C1 segment of cervical spinal cord (tissue), 14 donors: ENCODE measurements at regions not wholly inside any gene's neighbourhood (a gene's known extent, or its start where the extent isn't known, plus 50 kb on each side); places are given as distances from the start of the nearest gene placed in this dataset.

Experiments used
- DNase-seq, 14 donors: peaks; one replicate each; lab custom pipeline; 2025; lab: John Stamatoyannopoulos, UW

- no peak for DNase-seq
Observed at GRCh38 chr2:34115076-34115475, 516.0 kb upstream of the FAM98A start.

- no peak for DNase-seq
Observed at GRCh38 chr2:34112161-34112560, 513.1 kb upstream of the FAM98A start.

- no peak for DNase-seq
Observed at GRCh38 chr2:34110392-34110791, 511.3 kb upstream of the FAM98A start.

- no peak for DNase-seq
Observed at GRCh38 chr2:34107811-34108210, 508.7 kb upstream of the FAM98A start.

DNA sequence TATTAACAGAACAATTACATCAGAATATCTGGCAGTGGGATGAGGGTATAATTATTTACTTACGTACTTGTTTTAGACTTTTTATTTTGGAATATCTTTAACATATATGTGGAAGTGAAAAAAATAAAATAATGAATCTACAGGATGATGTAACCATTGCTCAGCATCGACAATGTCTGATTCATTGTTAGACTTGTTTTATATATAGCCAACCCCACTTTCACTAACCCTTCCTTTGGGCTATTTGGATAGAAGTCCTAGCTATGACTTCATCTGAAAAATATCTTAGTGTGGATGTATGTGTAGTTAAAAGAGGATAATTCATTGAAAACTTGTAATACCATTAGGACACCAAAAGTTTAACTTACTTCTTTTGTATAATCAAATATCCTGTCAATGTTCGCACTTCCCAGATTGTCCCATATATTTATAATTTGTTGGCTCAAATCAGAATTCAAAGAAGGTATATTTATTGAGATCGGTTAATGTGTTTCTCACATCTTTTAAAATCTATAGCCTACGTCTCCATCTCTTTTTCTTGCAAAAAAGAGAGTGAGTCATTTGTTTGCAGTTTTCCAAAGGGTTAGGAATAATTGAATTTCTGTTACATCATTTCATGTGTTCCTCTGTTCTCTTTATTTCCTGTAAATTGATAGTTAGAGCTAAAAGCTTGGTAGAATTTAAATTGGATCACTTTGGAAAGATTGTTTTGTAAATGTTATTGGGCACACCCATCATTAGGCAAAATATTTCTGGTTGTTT lies 506.1 kb upstream of the FAM98A start:
- no peak for DNase-seq

GRCh38 chr2:34104601-34105000 lies 505.5 kb upstream of the FAM98A start:
- no peak for DNase-seq

- DNase-seq: no peak
Observed at GRCh38 chr2:34103437-34103836, 504.3 kb upstream of the FAM98A start.

DNA sequence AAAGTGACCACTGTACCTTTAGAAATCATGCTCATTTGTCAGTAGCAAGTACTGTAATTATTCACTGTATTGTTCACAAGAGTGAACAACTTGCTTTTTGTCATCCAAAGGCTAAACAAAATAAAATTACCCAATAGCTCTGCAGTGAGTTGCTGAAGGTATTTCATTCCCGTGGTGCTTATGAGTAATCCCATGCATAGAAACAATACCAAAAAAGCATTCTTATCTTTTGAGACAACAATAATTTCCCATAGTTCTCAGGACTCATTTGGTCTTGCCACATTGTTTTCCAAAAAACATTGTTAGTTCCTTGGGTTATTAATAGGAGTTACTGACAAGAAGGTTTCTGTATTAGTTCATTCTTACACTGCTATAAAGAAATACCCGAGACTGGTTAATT lies 503.2 kb upstream of the FAM98A start:
- DNase-seq: no peak

DNA sequence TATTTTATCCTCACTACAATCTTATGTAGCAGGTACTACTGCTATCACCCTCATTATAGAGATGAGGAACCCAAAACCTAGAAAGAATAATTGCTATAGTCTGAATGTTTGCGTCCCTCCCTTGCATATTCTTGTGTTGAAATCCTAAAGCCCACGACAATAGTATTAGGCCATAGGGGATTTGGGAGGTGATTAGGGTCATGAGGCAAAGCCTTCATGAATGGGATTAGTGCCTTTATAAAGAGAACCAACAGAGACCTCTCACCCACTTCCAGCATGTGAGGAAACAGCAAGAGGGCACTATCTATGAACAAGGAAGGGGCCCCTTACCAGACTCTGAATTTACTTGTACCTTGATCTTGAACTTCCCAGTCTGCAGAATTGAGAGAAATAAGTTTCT lies 500.3 kb upstream of the FAM98A start:
- DNase-seq: no peak

- no peak for DNase-seq
Observed at GRCh38 chr2:34098256-34098655, 499.2 kb upstream of the FAM98A start.

GRCh38 chr2:34096562-34097171 lies 497.6 kb upstream of the FAM98A start:
- DNase-seq: peak in 7 of 14 donors; percentile 0 to 44 (median 12)

DNA sequence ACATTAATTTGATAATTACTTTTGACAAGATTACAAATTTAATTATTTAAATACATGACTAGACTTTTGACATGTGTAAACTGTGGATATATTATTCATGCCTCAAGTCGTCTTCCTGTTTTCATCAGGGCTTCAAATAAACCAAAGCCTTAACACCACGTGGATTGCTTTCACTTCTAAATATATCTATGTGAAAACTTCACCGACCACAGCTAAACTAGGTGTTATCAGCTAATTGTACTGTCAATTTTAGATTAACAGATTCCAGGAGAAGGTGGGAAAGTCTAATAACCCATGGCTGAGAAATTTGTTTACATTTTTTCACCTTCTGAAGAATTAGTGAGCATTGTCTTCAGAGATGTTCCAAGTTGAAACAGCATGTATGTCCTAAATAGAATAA lies 494.7 kb upstream of the FAM98A start:
- no peak for DNase-seq

DNA sequence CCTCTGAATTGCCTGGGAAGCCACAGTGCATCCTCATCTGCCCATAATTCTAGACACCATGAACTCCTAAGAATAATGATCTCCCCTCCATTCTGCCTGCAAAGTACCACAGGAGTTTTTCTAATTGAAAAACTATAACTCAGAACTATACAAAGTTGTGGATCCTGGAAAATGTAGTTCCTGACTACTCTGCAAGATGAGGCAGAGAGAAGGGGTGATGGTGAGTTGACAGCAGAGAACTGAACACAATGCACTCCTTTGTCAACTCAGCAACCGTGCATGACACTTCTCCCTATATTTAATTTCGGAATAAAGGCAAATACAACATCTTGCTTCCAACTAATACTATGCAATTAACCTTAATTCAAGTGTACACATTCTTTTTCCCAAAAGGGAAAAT lies 471.1 kb upstream of the FAM98A start:
- no peak for DNase-seq

- DNase-seq: peak in 2 of 14 donors; percentile 2 to 35
Observed at GRCh38 chr2:34069604-34070003, 470.5 kb upstream of the FAM98A start.

GRCh38 chr2:34050413-34050812 lies 451.3 kb upstream of the FAM98A start:
- DNase-seq: no peak

DNA sequence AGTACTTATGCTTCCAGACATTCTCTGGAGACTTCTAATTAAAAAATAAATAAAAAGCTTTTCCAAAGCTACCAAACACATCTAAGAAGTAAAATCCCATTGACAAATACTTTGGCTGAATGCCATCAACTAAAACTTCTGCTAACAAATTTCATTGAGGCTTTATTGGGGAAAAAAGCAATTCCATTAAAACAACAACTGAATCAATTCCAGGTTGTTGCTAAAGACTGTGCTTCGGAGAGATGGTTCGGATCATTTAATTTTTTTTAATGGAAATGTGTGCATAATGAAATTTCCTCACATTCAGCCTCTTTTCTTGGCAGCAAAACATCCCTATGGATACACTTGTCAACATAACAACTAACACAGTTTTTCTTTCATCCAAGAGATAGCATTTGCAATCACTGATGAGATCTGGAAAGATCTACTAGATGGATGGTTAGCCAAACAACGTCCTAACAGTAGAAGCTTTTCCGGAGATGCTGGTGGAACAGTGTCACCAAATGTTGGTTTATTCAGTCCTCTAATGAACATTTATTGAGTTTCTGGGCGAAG lies 446.1 kb upstream of the FAM98A start:
- DNase-seq: no peak

GRCh38 chr2:34037886-34038285 lies 438.8 kb upstream of the FAM98A start:
- no peak for DNase-seq

- DNase-seq: no peak
Observed at GRCh38 chr2:34037157-34037556, 438.1 kb upstream of the FAM98A start.

DNA sequence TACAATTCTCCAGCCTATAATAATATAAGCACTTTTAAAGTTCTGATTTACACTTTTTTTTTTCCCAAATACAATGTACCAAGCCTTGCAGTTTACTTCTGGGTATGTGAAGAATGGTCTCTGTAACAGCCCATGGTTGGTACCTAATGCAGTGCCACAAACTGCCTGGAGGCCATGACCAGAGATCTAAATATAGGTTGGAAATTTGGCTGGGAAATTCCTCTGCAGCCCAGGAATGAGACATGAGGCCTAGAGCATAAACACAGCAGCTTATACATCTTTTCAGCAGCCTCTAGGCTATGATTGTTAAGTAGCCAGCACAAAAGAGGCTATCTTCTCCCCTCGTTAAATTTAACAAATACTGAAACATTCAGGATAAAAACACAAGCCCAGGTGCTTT lies 432.0 kb upstream of the FAM98A start:
- no peak for DNase-seq

GRCh38 chr2:34030273-34030672 lies 431.2 kb upstream of the FAM98A start:
- no peak for DNase-seq

DNA sequence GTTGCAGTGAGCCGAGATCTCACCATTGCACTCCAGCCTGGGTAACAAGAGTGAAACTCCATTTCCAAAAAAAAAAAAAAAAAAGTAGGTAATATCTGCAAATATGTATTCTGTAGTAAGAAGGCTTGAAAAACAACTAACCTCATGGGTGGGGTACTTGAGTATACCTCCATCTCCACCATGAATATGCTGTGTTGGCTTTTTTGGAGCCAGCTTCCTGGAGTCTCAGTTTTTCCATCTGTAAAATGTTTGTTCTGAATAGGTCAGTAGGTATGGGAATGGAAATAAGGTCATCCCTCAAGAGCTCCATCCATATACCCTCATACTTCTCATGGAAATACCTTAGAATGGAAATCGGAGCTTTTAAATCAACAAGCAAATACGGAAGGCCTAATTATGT lies 430.0 kb upstream of the FAM98A start:
- no peak for DNase-seq

DNA sequence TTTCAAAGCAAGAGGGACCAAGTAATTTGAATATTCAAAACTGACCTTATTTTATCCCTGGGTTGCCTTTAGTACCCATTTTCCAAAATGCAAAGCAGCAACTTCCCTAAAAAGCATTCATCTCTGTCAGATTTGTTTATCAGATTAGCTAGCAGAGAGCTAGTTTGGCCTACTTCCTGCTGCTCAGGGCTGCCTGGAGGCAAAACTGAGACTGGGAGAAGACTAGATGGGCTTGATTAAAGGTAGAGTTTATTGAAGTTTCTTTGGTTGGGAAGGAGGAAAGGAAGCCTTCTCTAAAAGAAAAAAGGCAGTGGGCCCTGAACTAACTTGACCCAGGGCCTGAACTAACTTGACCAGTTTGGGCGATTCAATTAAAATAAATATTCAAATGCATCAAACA lies 426.1 kb upstream of the FAM98A start:
- no peak for DNase-seq

GRCh38 chr2:34012715-34013302 lies 413.7 kb upstream of the FAM98A start:
- peak in 11 of 14 donors; percentile 3 to 78 (median 55) for DNase-seq
